AG09319 (cell line): ENCODE measurements at regions not wholly inside any gene's neighbourhood (a gene's known extent, or its start where the extent isn't known, plus 50 kb on each side); places are given as distances from the start of the nearest gene placed in this dataset.

ENCODE experiments used
- DNase-seq: peaks from one replicate; pipeline ENCODE4 v3.0.0-alpha.2; 2010; ENCODE audit warnings: low read depth; ENCODE audit errors: extremely low read depth
- CTCF ChIP-seq: IDR thresholded peaks from 2 replicates; pipeline ENCODE4 v1.5.1; 2011; ENCODE audit warnings: low read depth, mild to moderate bottlenecking, inconsistent platforms, low read length, moderate library complexity

- DNase-seq = no peak
- TF ChIP-seq CTCF = no peak
Measured at GRCh38 chr4:156569535-156569934, 402.1 kb downstream of the PDGFC start.

GRCh38 chr4:156568484-156568883 lies 403.1 kb downstream of the PDGFC start:
- DNase-seq = no peak
- TF ChIP-seq CTCF = no peak

GRCh38 chr4:156568041-156568440 lies 403.6 kb downstream of the PDGFC start:
- no peak for TF ChIP-seq CTCF
- no peak for DNase-seq

- no peak for DNase-seq
- TF ChIP-seq CTCF = no peak
Measured at GRCh38 chr4:156560701-156561100, 410.9 kb downstream of the PDGFC start.

- no peak for DNase-seq
- no peak for TF ChIP-seq CTCF
Measured at GRCh38 chr4:156559346-156559745, 412.3 kb downstream of the PDGFC start.

GRCh38 chr4:156558373-156559025 lies 413.1 kb downstream of the PDGFC start:
- no peak for TF ChIP-seq CTCF
- DNase-seq = no peak

GRCh38 chr4:156557920-156558319 lies 413.7 kb downstream of the PDGFC start:
- DNase-seq = no peak
- TF ChIP-seq CTCF = no peak
